PC-9 (cell line): ENCODE measurements at regions not wholly inside any gene's neighbourhood (a gene's known extent, or its start where the extent isn't known, plus 50 kb on each side); places are given as distances from the start of the nearest gene placed in this dataset.

Experiments used
- CTCF ChIP-seq: fragments of 200-600 bp; sonication (generic); conservative IDR thresholded peaks from 2 replicates; pipeline ENCODE4 v1.6.1; 2017; ENCODE audit warnings: mixed run types, antibody characterized with exemption, mild to moderate bottlenecking, moderate library complexity
- EZH2 ChIP-seq: fragments of 200-600 bp; sonication (generic); IDR thresholded peaks from 2 replicates; pipeline ENCODE4 v1.8.0; 2017; ENCODE audit warnings: antibody characterized with exemption, low read depth

- TF ChIP-seq EZH2 = no peak
- no peak for TF ChIP-seq CTCF
These were observed 172.2 kb upstream of the POU1F1 start for GRCh38 chr3:87448558-87448957.
